ENCODE measurements at regions not wholly inside any gene's neighbourhood (a gene's known extent, or its start where the extent isn't known, plus 50 kb on each side); places are given as distances from the start of the nearest gene placed in this dataset.

- Histone ChIP-seq H3K9me3 (replicated peaks) (peaks cover 8% of the 10 kb centered on the region), H3K27ac (replicated peaks) (no peak overlapping the region), H3K27me3 (ENCODE audit: low read depth) (no peaks in the 10 kb centered on the region), H3K36me3 (no peaks in the 10 kb centered on the region), H3K4me3 (no peak overlapping the region), H3K4me1 (no peaks in the 10 kb centered on the region)
- intact Hi-C loops (cut with micrococcal nuclease) = no loop called here
- TF ChIP-seq CTCF (IDR thresholded peaks at IDR 0.05; ENCODE audit: borderline replicate concordance) = no peak
- no peak for DNase-seq
Measured at GRCh38 chr2:129248198-129248597, 731.3 kb upstream of the RAB6C start.

GRCh38 chr2:129252781-129253460 is 726.5 kb upstream of the RAB6C start:
- no peaks in the 10 kb centered on the region for H3K36me3 ChIP-seq
- TF ChIP-seq CTCF (IDR thresholded peaks at IDR 0.05; ENCODE audit: borderline replicate concordance) = no peak
- no peak for DNase-seq

GRCh38 chr2:129253461-129253812 is 726.0 kb upstream of the RAB6C start:
- Histone ChIP-seq H3K27ac (replicated peaks) (no peak overlapping the region), H3K9me3 (replicated peaks) (peaks cover 8% of the 10 kb centered on the region), H3K27me3 (ENCODE audit: low read depth) (peaks cover 8% of the 10 kb centered on the region), H3K36me3 (no peaks in the 10 kb centered on the region), H3K4me1 (no peaks in the 10 kb centered on the region), H3K4me3 (no peak overlapping the region)
- no peak for DNase-seq
- intact Hi-C loops (cut with micrococcal nuclease) = no loop called here
- peak; percentile 59 for TF ChIP-seq CTCF (IDR thresholded peaks at IDR 0.05; ENCODE audit: borderline replicate concordance)

More at GRCh38 chr2:129252781-129253460, 726.5 kb upstream of the RAB6C start:
- H3K9me3 ChIP-seq (replicated peaks) = peaks cover 3% of the 10 kb centered on the region
- peaks cover 8% of the 10 kb centered on the region for H3K27me3 ChIP-seq (ENCODE audit: low read depth)
- intact Hi-C loops (cut with micrococcal nuclease) = no loop called here
- H3K4me3 ChIP-seq = no peak overlapping the region
- H3K4me1 ChIP-seq = no peaks in the 10 kb centered on the region
- H3K27ac ChIP-seq (replicated peaks) = no peak overlapping the region

GRCh38 chr2:129254718-129255117 is 724.7 kb upstream of the RAB6C start:
- no peak for TF ChIP-seq CTCF (IDR thresholded peaks at IDR 0.05; ENCODE audit: borderline replicate concordance)
- intact Hi-C loops (cut with micrococcal nuclease) = no loop called here

GRCh38 chr2:129255610-129256313 is 723.7 kb upstream of the RAB6C start:
- no peaks in the 10 kb centered on the region for H3K36me3 ChIP-seq
- H3K27ac ChIP-seq (replicated peaks) = no peak overlapping the region
- no peak for TF ChIP-seq CTCF (IDR thresholded peaks at IDR 0.05; ENCODE audit: borderline replicate concordance)
- intact Hi-C loops (cut with micrococcal nuclease) = no loop called here
- DNase-seq = no peak
- H3K4me1 ChIP-seq = no peaks in the 10 kb centered on the region
- peaks cover 26% of the 10 kb centered on the region for H3K9me3 ChIP-seq (replicated peaks)
- H3K4me3 ChIP-seq = no peak overlapping the region
- peaks cover 8% of the 10 kb centered on the region for H3K27me3 ChIP-seq (ENCODE audit: low read depth)

More at GRCh38 chr2:129254718-129255117, 724.7 kb upstream of the RAB6C start:
- Histone ChIP-seq H3K27me3 (ENCODE audit: low read depth) (peaks cover 8% of the 10 kb centered on the region), H3K9me3 (replicated peaks) (peaks cover 21% of the 10 kb centered on the region), H3K27ac (replicated peaks) (no peak overlapping the region), H3K4me3 (no peak overlapping the region), H3K4me1 (no peaks in the 10 kb centered on the region), H3K36me3 (no peaks in the 10 kb centered on the region)
- no peak for DNase-seq

All from left ventricle myocardium inferior (tissue), 1 donor.